Adrenal gland (tissue), 9 donors: ENCODE measurements at regions not wholly inside any gene's neighbourhood (a gene's known extent, or its start where the extent isn't known, plus 50 kb on each side); places are given as distances from the start of the nearest gene placed in this dataset.

Experiments used
- DNase-seq, 7 donors: peaks; one replicate each; pipeline ENCODE4 v3.0.0-alpha.2; 2019 to 2020
- H3K27ac ChIP-seq, 5 donors: fragments of 200-600 bp; sonication (generic) in 4 of 5; 1 replicate in 3 of 5; 2 replicates in 2 of 5; pipeline versions ENCODE4 v1.5.1 to v1.8.0; 2016 to 2020; ENCODE audit warnings: mild to moderate bottlenecking in 1 of 5
- H3K27me3 ChIP-seq: fragments of 200-600 bp; 2 replicates; pipeline ENCODE4 v1.8.0; 2021
- H3K36me3 ChIP-seq, 2 donors: fragments of 200-600 bp; replicated peaks in 1 of 2; 1 replicate in 1 of 2; 2 replicates in 1 of 2; pipeline versions ENCODE4 v1.5.1 to v1.8.0; 2018 to 2022
- H3K4me1 ChIP-seq, 2 donors: fragments of 200-600 bp; replicated peaks in 1 of 2; 1 replicate in 1 of 2; 2 replicates in 1 of 2; pipeline versions ENCODE4 v1.5.1 to v1.8.0; 2018 to 2021
- H3K4me3 ChIP-seq, 4 donors: fragments of 200-600 bp; sonication (generic) in 3 of 4; one replicate each; pipeline ENCODE4 v1.5.1; 2016 to 2018
- H3K9me3 ChIP-seq, 3 donors: fragments of 200-600 bp; sonication (generic) in 1 of 3; replicated peaks in 1 of 3; 1 replicate in 2 of 3; 2 replicates in 1 of 3; pipeline versions ENCODE4 v1.5.1 to v1.8.0; 2016 to 2021
- POLR2A ChIP-seq, 2 donors: fragments of 450-650 bp; IDR thresholded peaks; one replicate each; pipeline ENCODE4 v1.6.1; 2017; ENCODE audit warnings: antibody characterized with exemption in 2 of 2, mild to moderate bottlenecking in 2 of 2, moderate library complexity in 1 of 2
- WGBS, 4 donors: extraction: QIAGEN DNeasy Blood & Tissue Kit in 2 of 4; methylation state at CpG; one replicate each; pipeline versions ENCODE4 v1.1.5 to v1.1.7; 2013 to 2017; 5-methylcytosine and 5-hydroxymethylcytosine counted together
- intact Hi-C, 2 donors: fragments of 100-400 bp; cut with DNase I; formaldehyde crosslinking; loops; one replicate each; pipeline versions ENCODE4 v1.14.1 to v1.15.0; 2022 to 2023
- TF ChIP-seq, protein P1 (sequence below), 6 experiments: fragments of 450-650 bp in 4 of 6; fragments of 200-600 bp in 2 of 6; sonication (generic) in 1 of 6; IDR thresholded peaks; 1 replicate in 5 of 6; 2 replicates in 1 of 6; pipeline versions ENCODE4 v1.5.1 to v1.8.0; 2016 to 2021; ENCODE audit warnings: antibody characterized with exemption in 6 of 6, mild to moderate bottlenecking in 2 of 6, moderate library complexity in 1 of 6
- donor health status: healthy with polysubstance abuse.
- donor health status: Bipolar disorder and iron deficiency.
- donor health status: DM: yes; HTN: yes; CAD: no.
- donor health status: DM: no; HTN: no; CAD: no.
- donor health status: DM: no; HTN: no; CAD: no.

- no peak overlapping the region for H3K27ac ChIP-seq
- intact Hi-C loops: no loop called here
- no peaks in the 10 kb centered on the region for H3K36me3 ChIP-seq
- no peaks in the 10 kb centered on the region for H3K9me3 ChIP-seq
- no peak for DNase-seq
- H3K4me3 ChIP-seq: no peak overlapping the region
- no peaks in the 10 kb centered on the region for H3K27me3 ChIP-seq
- no peaks in the 10 kb centered on the region for H3K4me1 ChIP-seq
- 82 to 92% (median 90%) methylated on average over 4 of the region's 4 CpGs for WGBS, 4 donors
- TF ChIP-seq, protein P1, sequence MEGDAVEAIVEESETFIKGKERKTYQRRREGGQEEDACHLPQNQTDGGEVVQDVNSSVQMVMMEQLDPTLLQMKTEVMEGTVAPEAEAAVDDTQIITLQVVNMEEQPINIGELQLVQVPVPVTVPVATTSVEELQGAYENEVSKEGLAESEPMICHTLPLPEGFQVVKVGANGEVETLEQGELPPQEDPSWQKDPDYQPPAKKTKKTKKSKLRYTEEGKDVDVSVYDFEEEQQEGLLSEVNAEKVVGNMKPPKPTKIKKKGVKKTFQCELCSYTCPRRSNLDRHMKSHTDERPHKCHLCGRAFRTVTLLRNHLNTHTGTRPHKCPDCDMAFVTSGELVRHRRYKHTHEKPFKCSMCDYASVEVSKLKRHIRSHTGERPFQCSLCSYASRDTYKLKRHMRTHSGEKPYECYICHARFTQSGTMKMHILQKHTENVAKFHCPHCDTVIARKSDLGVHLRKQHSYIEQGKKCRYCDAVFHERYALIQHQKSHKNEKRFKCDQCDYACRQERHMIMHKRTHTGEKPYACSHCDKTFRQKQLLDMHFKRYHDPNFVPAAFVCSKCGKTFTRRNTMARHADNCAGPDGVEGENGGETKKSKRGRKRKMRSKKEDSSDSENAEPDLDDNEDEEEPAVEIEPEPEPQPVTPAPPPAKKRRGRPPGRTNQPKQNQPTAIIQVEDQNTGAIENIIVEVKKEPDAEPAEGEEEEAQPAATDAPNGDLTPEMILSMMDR (IDR thresholded peaks at IDR 0.05): no peak
- TF ChIP-seq POLR2A (IDR thresholded peaks at IDR 0.05): no peak
These were observed 500.7 kb downstream of the LMO4 start for GRCh38 chr1:87829360-87829759.

- intact Hi-C loops: no loop called here
- DNase-seq: no peak
- Histone ChIP-seq H3K27ac (no peak overlapping the region), H3K9me3 (no peaks in the 10 kb centered on the region), H3K36me3 (no peaks in the 10 kb centered on the region), H3K4me3 (no peak overlapping the region), H3K27me3 (no peaks in the 10 kb centered on the region), H3K4me1 (no peaks in the 10 kb centered on the region)
- TF ChIP-seq, protein P1 (IDR thresholded peaks at IDR 0.05): no peak
- TF ChIP-seq POLR2A (IDR thresholded peaks at IDR 0.05): no peak
- 55 to 64% (median 58%) methylated on average over 1 of the region's 1 CpG for WGBS, 4 donors
These were observed 501.8 kb downstream of the LMO4 start for GRCh38 chr1:87830432-87830978.

DNA sequence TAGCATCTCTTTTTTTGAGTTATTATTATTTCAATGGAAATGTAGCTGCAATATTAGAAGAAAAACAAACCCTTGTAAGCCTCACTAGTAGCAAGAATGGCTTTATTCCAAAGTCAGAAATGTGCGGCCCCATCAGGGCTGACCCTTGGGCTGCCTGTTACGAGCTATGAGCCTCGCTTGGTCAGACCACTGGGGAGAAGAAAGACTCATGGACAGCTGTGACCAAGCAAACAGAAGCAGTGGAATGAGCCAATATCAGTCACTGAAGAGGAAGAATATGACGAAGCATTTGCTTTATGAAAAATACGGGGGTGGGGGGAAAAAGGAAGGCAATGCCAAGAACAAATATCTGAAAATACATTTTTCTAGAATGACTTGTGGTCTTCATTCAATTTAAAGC is 504.5 kb downstream of the LMO4 start:
- intact Hi-C loops: no loop called here
- H3K27me3 ChIP-seq: no peaks in the 10 kb centered on the region
- H3K4me3 ChIP-seq: no peak overlapping the region
- H3K36me3 ChIP-seq: no peaks in the 10 kb centered on the region
- H3K9me3 ChIP-seq: no peaks in the 10 kb centered on the region
- no peak overlapping the region for H3K27ac ChIP-seq
- 61 to 76% (median 67%) methylated on average over 5 of the region's 5 CpGs for WGBS, 4 donors
- no peaks in the 10 kb centered on the region for H3K4me1 ChIP-seq
- TF ChIP-seq, protein P1 (IDR thresholded peaks at IDR 0.05): no peak
- no peak for TF ChIP-seq POLR2A (IDR thresholded peaks at IDR 0.05)
- peak in 1 of 7 donors; percentile 10 for DNase-seq

DNA sequence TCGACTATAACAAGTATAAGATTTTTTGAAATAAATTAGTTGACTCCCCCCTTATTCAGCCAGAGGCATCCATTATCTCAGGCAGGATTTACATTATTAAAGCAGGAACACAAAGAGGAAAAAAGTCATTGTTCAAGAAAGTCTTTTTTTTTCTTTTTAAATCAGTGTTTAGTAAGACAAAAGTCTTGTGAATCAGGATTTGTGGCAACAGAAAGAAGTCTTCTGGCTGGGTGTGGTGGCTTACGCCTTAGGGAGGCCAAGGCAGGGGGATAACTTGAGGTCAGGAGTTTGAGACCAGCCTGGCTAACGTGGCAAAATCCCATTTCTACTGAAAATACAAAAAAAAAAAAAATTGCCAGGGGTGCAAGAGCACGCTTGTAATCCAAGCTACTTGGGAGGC is 505.5 kb downstream of the LMO4 start:
- H3K9me3 ChIP-seq: no peaks in the 10 kb centered on the region
- DNase-seq: no peak
- no peaks in the 10 kb centered on the region for H3K27me3 ChIP-seq
- no peak overlapping the region for H3K4me3 ChIP-seq
- 72 to 90% (median 84%) methylated on average over 4 of the region's 4 CpGs for WGBS, 4 donors
- no peaks in the 10 kb centered on the region for H3K4me1 ChIP-seq
- H3K27ac ChIP-seq: no peak overlapping the region
- no peak for TF ChIP-seq POLR2A (IDR thresholded peaks at IDR 0.05)
- TF ChIP-seq, protein P1 (IDR thresholded peaks at IDR 0.05): no peak
- intact Hi-C loops: no loop called here
- H3K36me3 ChIP-seq: no peaks in the 10 kb centered on the region
